Upper lobe of left lung (tissue), 4 donors: ENCODE measurements at regions not wholly inside any gene's neighbourhood (a gene's known extent, or its start where the extent isn't known, plus 50 kb on each side); places are given as distances from the start of the nearest gene placed in this dataset.

Source experiments
- CTCF ChIP-seq, 6 experiments: fragments of 450-650 bp in 4 of 6; fragments of 200-600 bp in 2 of 6; sonication (generic) in 2 of 6; IDR thresholded peaks; one replicate each; pipeline ENCODE4 v1.5.1; 2016 to 2019; ENCODE audit warnings: antibody characterized with exemption in 6 of 6
- EP300 ChIP-seq, 4 donors: sonication (generic); formaldehyde crosslinking; IDR thresholded peaks; one replicate each; pipeline ENCODE4 v1.5.1; 2017; ENCODE audit warnings: antibody characterized with exemption in 4 of 4, control low read depth in 2 of 4

GRCh38 chr7:93697901-93698300 lies 123.4 kb upstream of the CALCR start:
- no peak for TF ChIP-seq EP300 (IDR thresholded peaks at IDR 0.05)
- no peak for TF ChIP-seq CTCF (IDR thresholded peaks at IDR 0.05)
